ENCODE measurements at regions not wholly inside any gene's neighbourhood (a gene's known extent, or its start where the extent isn't known, plus 50 kb on each side); places are given as distances from the start of the nearest gene placed in this dataset.

- RAD21 ChIA-PET (ENCODE audit: unreplicated experiment): no interaction called here
- no peaks in the 10 kb centered on the region for H3K9me3 ChIP-seq (replicated peaks; ENCODE audit: control insufficient read depth, insufficient read depth, low read length)
- no peaks in the 10 kb centered on the region for H4K20me1 ChIP-seq (ENCODE audit: control insufficient read depth, insufficient read depth)
- no peak for TF ChIP-seq EZH2 (IDR thresholded peaks at IDR 0.05; ENCODE audit: borderline replicate concordance, control insufficient read depth, low read depth, low read length)
- no peak for TF ChIP-seq BHLHE40 (IDR thresholded peaks at IDR 0.05; ENCODE audit: borderline replicate concordance in 1 of 2, low read depth in 2 of 2, low read length in 1 of 2)
- no peak for TF ChIP-seq MYC (IDR thresholded peaks at IDR 0.05; ENCODE audit: insufficient read depth, insufficient read length, insufficient replicate concordance, low read length, severe bottlenecking)
- TF ChIP-seq SKIL (IDR thresholded peaks at IDR 0.05; ENCODE audit: low read depth, poor library complexity, severe bottlenecking): no peak
- TF ChIP-seq TCF3 (IDR thresholded peaks at IDR 0.05; ENCODE audit: borderline replicate concordance, insufficient read depth, low read depth, low read length): no peak
- TF ChIP-seq SP1 (IDR thresholded peaks at IDR 0.05; ENCODE audit: low read depth, low read length): no peak
- no peak for TF ChIP-seq MTA2 (IDR thresholded peaks at IDR 0.05; ENCODE audit: low read depth)
- TF ChIP-seq HDAC2 (IDR thresholded peaks at IDR 0.05): no peak
- TF ChIP-seq HSF1 (IDR thresholded peaks at IDR 0.05; ENCODE audit: low read depth, low read length): no peak
- no peak for TF ChIP-seq IRF5 (IDR thresholded peaks at IDR 0.05; ENCODE audit: borderline replicate concordance)
- TF ChIP-seq ZBTB4 (CRISPR knock-in tag; IDR thresholded peaks at IDR 0.05): no peak
- DNase-seq (ENCODE audit: low read depth, low spot score) (no peak), FAIRE-seq (no peak), ATAC-seq (no peak)
- no peak overlapping the region for H3K9ac ChIP-seq (ENCODE audit: control insufficient read depth, insufficient read depth, low read length)
- CTCF ChIA-PET: interaction anchor here (0.6 kb wide), 1 partner anchor 55 kb away, joined by 3 read pairs; no protein-coding TSS in a partner anchor
- 96% methylated on average over 3 of the region's 3 CpGs for WGBS (ENCODE audit: insufficient coverage, insufficient replicate concordance, low lambda C conversion rate, missing lambda C conversion rate)
- intact Hi-C loops (cut with micrococcal nuclease; ENCODE audit: unreplicated experiment) (no loop called here), in situ Hi-C loops (cut with MboI) (no loop called here)
- no peaks in the 10 kb centered on the region for H3K4me1 ChIP-seq (ENCODE audit: control insufficient read depth, insufficient read depth, low read length)
- SMC1A ChIA-PET (ENCODE audit: uncharacterized antibody, unreplicated experiment): no interaction called here
- H2AFZ ChIP-seq (ENCODE audit: control insufficient read depth, low read depth, low read length): no peak overlapping the region
- H3K4me3 ChIP-seq: no peak overlapping the region
- POLR2A ChIA-PET: no interaction called here
- no peak overlapping the region for H3K27ac ChIP-seq (ENCODE audit: control insufficient read depth, insufficient read depth)
- H3K4me2 ChIP-seq (ENCODE audit: control insufficient read depth, insufficient read depth): no peak overlapping the region
- no peaks in the 10 kb centered on the region for H3K79me2 ChIP-seq (ENCODE audit: control insufficient read depth, insufficient read depth, low read length)
- BruUV-seq (replicated peaks): no TSS peak
- H3K27me3 ChIP-seq (replicated peaks in 1 of 2; ENCODE audit: control insufficient read depth in 2 of 2, insufficient read depth in 2 of 2, low read length in 1 of 2): no peaks in the 10 kb centered on the region
- H3K36me3 ChIP-seq (ENCODE audit: control insufficient read depth in 2 of 2, insufficient read depth in 2 of 2, low read length in 1 of 2): no peaks in the 10 kb centered on the region
Observed at GRCh38 chr4:123166023-123166422, 230.6 kb upstream of the SPRY1 start.
